Naive thymus-derived CD8-positive, alpha-beta T cell (primary cell): ENCODE measurements at regions not wholly inside any gene's neighbourhood (a gene's known extent, or its start where the extent isn't known, plus 50 kb on each side); places are given as distances from the start of the nearest gene placed in this dataset.
"Not testable (repeated sequence)": the region's sequence is repeated elsewhere in the genome, so short reads cannot be mapped to it uniquely, and the experiment has no call there.

Experiments used
- ATAC-seq, 2 donors: fragments of 150-1000 bp; cut with Tn5 transposase in 1 of 2; sonication (Bioruptor Pico), chemical (Tn5 transposase) in 1 of 2; 1 replicate in 1 of 2; 2 replicates in 1 of 2; pipeline ENCODE4 v1.10.0; 2021; ENCODE audit warnings: mild to moderate bottlenecking in 2 of 2, moderate library complexity in 2 of 2
- POLR2A ChIA-PET: fragments of 350-600 bp; sonication (Branson Sonifier 250); formaldehyde crosslinking; loops from one replicate; lab custom pipeline; 2021; ENCODE audit warnings: antibody characterized with exemption; lab: Charles Lee
- DNase-seq, 10 donors: peaks; one replicate each; pipeline versions ENCODE4 v3.0.0 to v3.0.0-alpha.2; 2020 to 2022
- H3K27ac Mint-ChIP-seq, 10 donors: one replicate each; pipeline ENCODE4 v1.8.0; 2020 to 2022; ENCODE audit warnings: mild to moderate bottlenecking in 10 of 10, mixed read lengths in 10 of 10, moderate library complexity in 4 of 10, inconsistent platforms in 1 of 10
- H3K27me3 Mint-ChIP-seq, 5 donors: one replicate each; pipeline ENCODE4 v1.8.0; 2021 to 2022; ENCODE audit warnings: mixed read lengths in 5 of 5
- H3K36me3 Mint-ChIP-seq, 3 donors: one replicate each; pipeline ENCODE4 v1.8.0; 2020 to 2022; ENCODE audit warnings: mixed read lengths in 3 of 3, mild to moderate bottlenecking in 2 of 3, inconsistent platforms in 1 of 3
- H3K4me1 Mint-ChIP-seq, 4 donors: one replicate each; pipeline ENCODE4 v1.8.0; 2021 to 2022; ENCODE audit warnings: mixed read lengths in 4 of 4
- H3K4me3 Mint-ChIP-seq, 10 donors: one replicate each; pipeline ENCODE4 v1.8.0; 2020 to 2022; ENCODE audit warnings: mild to moderate bottlenecking in 10 of 10, mixed read lengths in 10 of 10, moderate library complexity in 6 of 10, inconsistent platforms in 1 of 10
- H3K9me3 Mint-ChIP-seq, 9 donors: one replicate each; pipeline ENCODE4 v1.8.0; 2020 to 2022; ENCODE audit warnings: mixed read lengths in 9 of 9, mild to moderate bottlenecking in 3 of 9, inconsistent platforms in 1 of 9, moderate library complexity in 1 of 9

DNA sequence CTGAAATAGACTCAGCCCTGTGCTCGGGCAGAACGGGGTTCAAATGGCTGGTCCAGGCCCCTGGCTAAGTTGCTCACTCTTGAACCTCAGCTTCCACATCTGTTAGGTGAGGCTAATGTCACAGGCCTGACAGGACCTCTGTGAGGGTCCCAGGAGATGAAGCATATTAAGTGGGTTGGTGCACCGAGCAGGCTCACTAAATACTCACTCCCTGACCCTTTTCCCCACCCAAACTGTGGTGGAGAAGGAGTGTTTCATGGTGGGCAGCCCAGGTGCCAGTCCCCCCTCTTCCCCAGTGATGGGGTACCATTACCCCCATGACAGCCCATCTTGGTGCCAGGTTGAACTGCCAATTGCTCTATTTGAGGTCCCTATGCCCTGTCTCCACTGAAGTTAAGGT, 286.0 kb downstream of the MYCN start:
- Mint-ChIP-seq H3K4me3 (no peak overlapping the region), H3K27me3 (peaks cover 0 to 19% (median 11%) of the 10 kb centered on the region in 5 donors), H3K36me3 (no peaks in the 10 kb centered on the region), H3K27ac (no peak overlapping the region), H3K4me1 (no peaks in the 10 kb centered on the region), H3K9me3 (no peaks in the 10 kb centered on the region)
- DNase-seq, result no peak
- POLR2A ChIA-PET, result no interaction called here
- no peak for ATAC-seq

DNA sequence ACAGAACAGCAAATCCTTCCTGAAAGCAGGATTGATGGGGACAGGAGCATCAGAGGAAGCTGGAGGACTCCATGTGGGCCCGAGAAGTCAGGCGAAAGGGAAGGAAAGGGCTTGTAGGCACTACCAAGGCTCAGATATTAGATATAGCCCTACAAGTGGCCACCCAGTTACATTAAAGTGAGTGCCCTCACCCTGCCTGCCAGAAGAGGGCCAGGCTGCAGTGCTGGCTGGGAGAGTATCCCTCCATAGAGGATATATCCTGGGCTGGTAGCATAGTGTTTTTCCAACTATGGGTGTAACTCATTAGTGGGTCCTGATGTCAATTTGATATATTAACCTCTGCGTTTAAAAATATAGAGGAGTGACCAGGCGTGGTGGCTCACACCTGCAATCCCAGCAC, 285.2 kb downstream of the MYCN start:
- Mint-ChIP-seq H3K9me3 (no peaks in the 10 kb centered on the region), H3K4me1 (no peaks in the 10 kb centered on the region), H3K27me3 (peaks cover 0 to 20% (median 12%) of the 10 kb centered on the region in 5 donors), H3K36me3 (no peaks in the 10 kb centered on the region), H3K4me3 (no peak overlapping the region), H3K27ac (no peak overlapping the region)
- DNase-seq, result no peak
- POLR2A ChIA-PET, result no interaction called here
- ATAC-seq, result no peak

DNA sequence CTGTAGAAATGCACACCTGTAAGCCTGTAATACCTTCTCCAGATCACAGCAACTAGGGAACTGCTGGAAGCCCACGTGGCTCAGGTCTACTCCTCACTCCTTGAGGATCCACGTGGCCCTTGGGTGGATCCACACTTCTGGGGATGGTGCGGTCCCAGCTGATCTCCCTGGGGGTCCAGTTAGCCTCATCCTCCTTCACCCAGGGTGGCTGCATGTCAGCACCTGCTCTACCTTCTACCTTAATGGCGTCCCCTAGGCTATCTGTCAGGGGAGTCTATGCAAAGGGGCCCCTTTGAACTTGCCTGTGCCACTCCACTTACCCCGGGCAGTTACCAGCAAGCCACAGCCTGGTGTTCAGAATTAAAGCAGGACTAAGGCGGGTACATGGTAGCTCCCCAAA, 284.7 kb downstream of the MYCN start:
- DNase-seq (no peak), ATAC-seq (no peak)
- H3K9me3 Mint-ChIP-seq, result no peaks in the 10 kb centered on the region
- no peak overlapping the region for H3K27ac Mint-ChIP-seq
- no peak overlapping the region for H3K4me3 Mint-ChIP-seq
- peaks cover 0 to 20% (median 12%) of the 10 kb centered on the region in 5 donors for H3K27me3 Mint-ChIP-seq
- H3K36me3 Mint-ChIP-seq, result no peaks in the 10 kb centered on the region
- POLR2A ChIA-PET, result no interaction called here
- no peaks in the 10 kb centered on the region for H3K4me1 Mint-ChIP-seq

DNA sequence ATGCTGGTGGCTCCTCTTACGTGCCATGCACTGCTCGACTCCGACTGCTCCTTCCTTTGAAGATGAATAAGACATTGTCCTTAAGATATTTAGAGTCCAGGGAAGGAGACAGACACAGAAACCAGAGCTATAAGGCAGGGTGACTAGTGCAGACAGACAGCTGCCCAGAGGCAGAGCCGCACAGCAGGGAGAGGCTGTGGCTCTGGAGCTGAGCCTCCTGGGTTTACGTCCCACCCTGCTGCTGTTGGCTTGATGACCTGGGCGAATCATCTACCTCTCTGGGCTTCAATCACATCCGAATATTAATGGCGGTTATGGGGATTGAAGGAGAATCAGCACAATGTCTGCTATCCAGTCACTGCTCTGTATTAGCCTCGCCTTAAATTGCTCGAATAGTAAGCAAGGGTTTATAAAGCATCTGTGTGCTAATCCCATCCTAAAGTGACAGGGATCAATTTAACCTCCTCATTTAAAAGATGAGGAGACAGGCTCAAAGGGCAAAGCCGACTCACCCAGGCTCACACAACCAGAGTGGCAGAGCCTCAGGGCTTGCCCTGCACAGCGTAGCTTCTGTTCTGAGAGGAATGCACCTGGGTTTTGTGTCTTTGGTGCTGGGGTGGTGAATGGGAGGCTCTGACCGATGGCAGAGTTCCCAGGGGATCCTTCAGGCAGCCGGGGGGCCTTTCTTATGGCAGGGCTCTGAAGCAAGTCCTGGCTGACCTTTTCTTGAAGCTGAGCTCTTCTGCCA, 284.1 kb downstream of the MYCN start:
- no peak overlapping the region for H3K27ac Mint-ChIP-seq
- H3K4me3 Mint-ChIP-seq, result no peak overlapping the region
- ATAC-seq (no peak), DNase-seq (no peak)
- no peaks in the 10 kb centered on the region for H3K9me3 Mint-ChIP-seq
- H3K27me3 Mint-ChIP-seq, result peaks cover 0 to 20% (median 12%) of the 10 kb centered on the region in 5 donors
- no peaks in the 10 kb centered on the region for H3K36me3 Mint-ChIP-seq
- no peaks in the 10 kb centered on the region for H3K4me1 Mint-ChIP-seq
- POLR2A ChIA-PET, result no interaction called here

DNA sequence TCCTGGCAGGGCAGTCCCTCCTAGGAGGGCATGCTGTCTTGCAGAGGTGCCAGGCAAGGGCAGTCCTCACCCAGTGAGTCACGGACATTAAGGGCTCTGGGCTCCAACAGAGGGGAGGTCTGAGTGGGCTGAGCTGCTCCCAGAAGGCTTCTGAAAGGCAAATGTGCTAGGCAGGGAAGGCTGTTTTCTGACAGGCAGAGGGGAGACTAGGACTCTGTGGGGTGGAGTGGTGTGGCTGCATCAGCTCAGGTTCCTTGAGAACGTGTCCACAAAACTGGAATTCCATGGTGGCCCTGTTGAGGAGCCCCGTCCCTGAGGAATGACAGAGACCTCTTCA, 283.5 kb downstream of the MYCN start:
- no peak for ATAC-seq
- DNase-seq, result no peak
- Mint-ChIP-seq H3K36me3 (no peaks in the 10 kb centered on the region), H3K4me3 (no peak overlapping the region), H3K27ac (no peak overlapping the region), H3K4me1 (no peaks in the 10 kb centered on the region), H3K9me3 (no peaks in the 10 kb centered on the region), H3K27me3 (peaks cover 0 to 17% (median 12%) of the 10 kb centered on the region in 5 donors)
- POLR2A ChIA-PET, result no interaction called here

DNA sequence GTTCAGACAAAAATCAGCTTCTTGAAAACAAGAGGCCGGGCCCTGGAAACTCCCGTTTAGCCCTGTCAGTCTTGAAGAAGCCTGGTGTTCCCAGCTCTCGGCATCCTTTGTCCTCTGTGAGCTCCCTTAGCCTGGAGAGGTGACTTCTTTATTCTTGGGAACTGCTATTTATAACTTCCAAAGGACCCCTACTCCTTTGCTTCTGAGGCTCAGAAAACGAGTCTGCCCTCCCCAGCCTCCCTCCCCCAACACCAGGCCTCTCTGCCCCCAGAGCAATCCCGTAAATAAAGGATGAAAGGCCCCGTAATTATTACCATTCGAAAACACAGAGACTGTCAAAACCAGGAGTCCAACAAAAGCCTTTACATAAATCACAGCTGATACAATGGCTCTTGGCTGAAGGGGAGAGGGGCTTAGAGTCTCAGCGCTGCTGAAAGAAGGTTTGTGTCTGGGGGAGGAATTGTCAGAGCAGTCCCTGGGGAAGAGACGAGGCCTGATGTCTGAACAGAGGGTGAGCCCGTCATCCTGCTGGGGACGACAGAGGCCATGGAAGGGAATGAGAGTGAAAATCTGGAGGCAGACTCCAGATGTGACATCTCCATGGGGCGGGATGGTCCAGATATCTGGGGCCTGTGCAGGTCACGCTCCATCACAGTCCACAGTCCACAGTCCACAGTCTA, 283.0 kb downstream of the MYCN start:
- Mint-ChIP-seq H3K27ac (no peak overlapping the region), H3K4me3 (no peak overlapping the region), H3K27me3 (peaks cover 0 to 16% (median 12%) of the 10 kb centered on the region in 5 donors), H3K36me3 (no peaks in the 10 kb centered on the region), H3K9me3 (no peaks in the 10 kb centered on the region), H3K4me1 (no peaks in the 10 kb centered on the region)
- POLR2A ChIA-PET, result no interaction called here
- ATAC-seq (no peak), DNase-seq (no peak)

DNA sequence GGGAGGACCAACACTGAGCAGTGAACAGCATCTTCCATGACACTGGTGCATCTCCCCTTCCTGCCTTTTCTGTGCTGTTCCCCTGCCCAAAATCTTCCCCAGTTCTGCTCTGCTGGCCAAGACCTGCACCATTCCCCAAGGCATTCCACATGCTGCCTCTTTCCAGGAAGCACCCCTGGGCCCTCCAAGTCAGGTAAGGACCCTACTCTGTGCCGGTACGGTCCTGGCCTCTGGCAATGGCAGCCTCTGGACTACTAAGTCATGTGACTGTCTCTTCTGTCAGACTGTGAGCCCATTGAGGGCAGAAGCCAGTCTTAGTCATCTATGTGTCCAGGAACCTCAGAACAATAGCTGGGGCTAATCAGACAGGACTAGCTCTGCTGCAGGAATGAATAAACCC, 282.0 kb downstream of the MYCN start:
- DNase-seq, result no peak
- Mint-ChIP-seq H3K4me1 (no peaks in the 10 kb centered on the region), H3K9me3 (no peaks in the 10 kb centered on the region), H3K36me3 (no peaks in the 10 kb centered on the region), H3K4me3 (no peak overlapping the region), H3K27ac (no peak overlapping the region), H3K27me3 (peaks cover 0 to 16% (median 12%) of the 10 kb centered on the region in 5 donors)
- POLR2A ChIA-PET, result no interaction called here
- no peak for ATAC-seq

DNA sequence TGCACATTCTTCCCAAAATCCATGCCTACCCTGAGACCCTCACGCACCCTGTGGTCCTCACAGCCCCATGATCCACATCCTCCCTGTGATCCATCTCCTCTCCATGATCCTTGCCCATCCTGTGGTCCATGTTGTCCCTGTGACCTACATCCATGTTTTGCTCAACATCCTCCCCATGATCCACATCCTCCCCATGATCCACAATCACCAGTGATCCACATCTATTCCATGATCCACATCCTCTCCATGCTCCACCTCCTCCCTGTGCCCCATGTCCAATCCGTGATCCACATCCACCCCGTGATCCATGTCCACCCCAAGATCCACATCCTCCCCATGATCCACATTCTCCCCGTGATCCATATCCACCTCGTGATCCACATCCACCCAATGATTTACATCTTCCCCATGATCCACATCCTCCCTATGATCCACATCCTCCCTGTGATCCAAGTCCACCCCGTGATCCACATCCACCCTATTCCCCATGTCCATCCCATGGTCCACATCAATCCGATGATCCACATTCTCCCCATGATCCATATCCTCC, 281.2 kb downstream of the MYCN start:
- no peaks in the 10 kb centered on the region for H3K4me1 Mint-ChIP-seq
- no peaks in the 10 kb centered on the region for H3K36me3 Mint-ChIP-seq
- no peaks in the 10 kb centered on the region for H3K9me3 Mint-ChIP-seq
- POLR2A ChIA-PET, result no interaction called here
- H3K27me3 Mint-ChIP-seq, result peaks cover 0 to 21% (median 15%) of the 10 kb centered on the region in 5 donors
- H3K4me3 Mint-ChIP-seq, result no peak overlapping the region
- no peak for ATAC-seq
- no peak for DNase-seq
- no peak overlapping the region for H3K27ac Mint-ChIP-seq

DNA sequence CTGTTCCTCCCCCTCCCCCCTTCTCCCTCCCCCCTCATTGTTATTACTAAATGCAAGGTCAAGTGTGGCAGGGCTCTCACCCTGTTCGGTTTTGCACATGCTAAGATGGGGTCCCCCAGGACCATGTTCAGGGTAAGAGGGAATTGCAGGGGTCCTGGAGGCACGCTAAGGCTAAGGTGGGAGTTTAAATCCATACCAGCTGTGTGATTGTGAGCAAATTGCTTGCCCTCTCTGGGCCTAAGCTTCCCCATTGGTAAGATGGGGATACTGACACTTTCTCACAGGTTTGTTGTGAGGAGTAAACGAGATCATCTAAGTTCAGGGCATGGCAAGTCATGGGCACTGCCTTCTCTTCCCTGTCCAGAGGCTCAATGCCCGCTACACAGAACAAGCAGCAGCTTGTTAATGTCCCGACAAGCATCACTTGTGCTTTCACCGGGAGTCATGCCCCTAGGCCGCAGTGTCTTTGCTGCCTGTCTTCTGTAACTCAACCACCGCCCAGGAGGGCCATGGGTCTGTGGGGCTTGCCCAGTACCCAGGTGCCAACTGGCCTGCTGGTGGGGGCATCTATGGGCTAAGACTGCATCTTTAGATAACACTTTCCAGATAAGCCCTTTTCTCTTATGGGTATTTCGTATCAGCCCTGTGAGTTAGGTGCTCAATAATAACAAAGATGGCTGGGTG, 279.1 kb downstream of the MYCN start:
- H3K9me3 Mint-ChIP-seq, result no peaks in the 10 kb centered on the region
- no peak for DNase-seq
- peaks cover 0 to 21% (median 13%) of the 10 kb centered on the region in 5 donors for H3K27me3 Mint-ChIP-seq
- POLR2A ChIA-PET, result no interaction called here
- no peaks in the 10 kb centered on the region for H3K4me1 Mint-ChIP-seq
- H3K27ac Mint-ChIP-seq, result no peak overlapping the region
- ATAC-seq, result no peak
- H3K36me3 Mint-ChIP-seq, result no peaks in the 10 kb centered on the region
- no peak overlapping the region for H3K4me3 Mint-ChIP-seq

DNA sequence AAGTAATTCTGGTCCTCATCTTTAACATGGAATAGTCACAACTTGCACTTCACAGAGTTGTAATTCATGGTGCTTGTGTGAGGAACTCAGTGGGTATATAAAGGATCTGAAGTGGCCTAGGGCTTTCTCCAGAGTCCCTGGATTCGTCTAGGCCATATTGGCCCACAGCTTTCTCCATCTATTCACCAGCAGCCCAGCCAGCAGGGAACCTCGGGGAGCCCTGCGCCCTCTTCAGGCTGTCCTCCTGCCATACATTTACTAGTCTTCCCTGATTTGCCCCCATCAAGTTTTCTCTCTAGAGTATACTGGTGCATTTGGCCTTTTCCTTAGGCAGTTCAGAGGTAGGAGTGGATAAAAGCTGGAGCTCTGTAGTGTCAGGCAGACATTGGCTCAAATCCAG, 278.3 kb downstream of the MYCN start:
- POLR2A ChIA-PET, result no interaction called here
- Mint-ChIP-seq H3K4me1 (no peaks in the 10 kb centered on the region), H3K4me3 (no peak overlapping the region), H3K36me3 (no peaks in the 10 kb centered on the region), H3K9me3 (no peaks in the 10 kb centered on the region), H3K27ac (no peak overlapping the region), H3K27me3 (peaks cover 0 to 21% (median 13%) of the 10 kb centered on the region in 5 donors)
- no peak for DNase-seq
- no peak for ATAC-seq

DNA sequence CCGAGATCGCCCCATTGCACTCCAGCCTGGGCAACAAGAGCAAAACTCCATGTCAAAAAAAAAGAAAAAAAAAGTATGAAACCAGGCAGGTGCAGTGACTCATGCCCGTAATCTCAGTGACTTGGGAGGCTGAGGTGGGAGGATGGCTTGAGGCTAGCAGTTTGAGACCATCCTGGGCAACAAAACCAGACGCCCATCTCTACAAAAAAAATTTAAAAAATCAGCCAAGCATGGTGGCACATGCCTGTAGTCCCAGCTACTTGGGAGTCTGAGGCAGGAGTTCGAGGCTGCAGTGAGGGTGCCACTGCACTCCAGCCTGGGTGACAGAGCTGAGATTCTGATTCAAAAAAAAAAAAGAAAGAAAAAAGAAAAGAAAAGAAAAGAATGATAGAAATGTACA, 277.8 kb downstream of the MYCN start:
- Mint-ChIP-seq H3K4me3 (no peak overlapping the region), H3K27me3 (peaks cover 0 to 21% (median 13%) of the 10 kb centered on the region in 5 donors), H3K27ac (no peak overlapping the region), H3K9me3 (no peaks in the 10 kb centered on the region), H3K36me3 (no peaks in the 10 kb centered on the region), H3K4me1 (no peaks in the 10 kb centered on the region)
- ATAC-seq (no peak), DNase-seq (no peak)
- POLR2A ChIA-PET, result no interaction called here

DNA sequence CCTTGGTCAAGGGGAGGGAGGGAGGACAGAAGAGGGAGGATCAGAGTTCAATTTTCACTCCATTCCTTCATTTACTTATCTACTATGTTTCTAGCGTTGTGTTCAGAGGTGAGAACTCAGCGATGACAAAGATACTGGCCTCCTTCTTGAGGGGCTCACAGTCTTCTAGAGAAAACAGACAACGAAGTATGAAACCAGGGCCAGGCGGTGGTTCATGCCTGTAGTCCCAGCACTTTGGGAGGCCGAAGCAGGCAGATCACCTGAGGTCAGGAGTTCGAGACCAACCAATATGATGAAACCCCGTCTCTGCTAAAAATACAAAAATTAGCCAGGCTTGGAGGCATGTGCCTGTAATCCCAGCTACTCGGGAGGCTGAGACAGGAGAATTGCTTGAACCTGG, 277.4 kb downstream of the MYCN start:
- DNase-seq, ATAC-seq, H3K4me3 Mint-ChIP-seq, POLR2A ChIA-PET, H3K9me3 Mint-ChIP-seq, H3K36me3 Mint-ChIP-seq, H3K4me1 Mint-ChIP-seq, H3K27ac Mint-ChIP-seq: not testable (repeated sequence)
- peaks cover 0 to 21% (median 13%) of the 10 kb centered on the region in 5 donors for H3K27me3 Mint-ChIP-seq

DNA sequence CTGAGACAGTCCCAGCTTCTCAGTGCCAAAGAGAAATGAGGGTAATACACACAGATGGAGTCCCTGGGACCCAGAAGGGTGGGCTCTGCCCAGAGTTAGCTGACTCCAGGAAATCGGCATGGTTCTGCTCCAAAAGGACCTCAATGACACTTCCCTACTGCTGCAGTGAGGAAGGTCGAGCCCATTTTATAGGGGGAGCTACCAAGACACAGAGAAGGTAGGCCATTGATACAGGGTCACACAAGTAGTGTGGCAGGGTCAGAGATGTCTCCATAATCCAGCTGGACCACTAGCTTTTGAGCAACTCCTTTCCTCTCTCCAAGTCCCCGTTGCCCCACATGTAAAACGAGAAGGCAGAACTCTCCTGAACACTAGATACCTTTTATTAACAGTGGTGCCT, 276.9 kb downstream of the MYCN start:
- POLR2A ChIA-PET, result no interaction called here
- Mint-ChIP-seq H3K27me3 (peaks cover 0 to 18% (median 13%) of the 10 kb centered on the region in 5 donors), H3K4me3 (no peak overlapping the region), H3K9me3 (no peaks in the 10 kb centered on the region), H3K27ac (no peak overlapping the region), H3K36me3 (no peaks in the 10 kb centered on the region), H3K4me1 (no peaks in the 10 kb centered on the region)
- no peak for DNase-seq
- no peak for ATAC-seq
